ELF-1 (cell line): ENCODE measurements at regions not wholly inside any gene's neighbourhood (a gene's known extent, or its start where the extent isn't known, plus 50 kb on each side); places are given as distances from the start of the nearest gene placed in this dataset.

Experiments used
- DNase-seq: peaks from one replicate; pipeline ENCODE4 v3.0.0-alpha.2; 2016; ENCODE audit warnings: low read depth, low spot score

- DNase-seq = peak; percentile 30
These were observed 171.5 kb downstream of the MN1 start for GRCh38 chr22:27629908-27630673.

- peak; percentile 82 for DNase-seq
These were observed 170.8 kb downstream of the MN1 start for GRCh38 chr22:27630754-27631153.

GRCh38 chr22:27631641-27632040 is 169.9 kb downstream of the MN1 start:
- DNase-seq = no peak

- peak; percentile 85 for DNase-seq
These were observed 168.9 kb downstream of the MN1 start for GRCh38 chr22:27632451-27633295.

GRCh38 chr22:27633296-27633871 is 168.2 kb downstream of the MN1 start:
- DNase-seq = no peak

GRCh38 chr22:27634043-27634740 is 167.4 kb downstream of the MN1 start:
- DNase-seq = no peak

- DNase-seq = no peak
These were observed 166.1 kb downstream of the MN1 start for GRCh38 chr22:27635435-27635834.

- DNase-seq = no peak
These were observed 165.7 kb downstream of the MN1 start for GRCh38 chr22:27635852-27636251.

GRCh38 chr22:27636716-27637508 is 164.6 kb downstream of the MN1 start:
- peak; percentile 40 for DNase-seq

- DNase-seq = no peak
These were observed 164.0 kb downstream of the MN1 start for GRCh38 chr22:27637604-27638003.

- no peak for DNase-seq
These were observed 163.0 kb downstream of the MN1 start for GRCh38 chr22:27638329-27639233.

GRCh38 chr22:27639248-27640086 is 162.1 kb downstream of the MN1 start:
- DNase-seq = no peak

- DNase-seq = peak; percentile 27
These were observed 160.3 kb downstream of the MN1 start for GRCh38 chr22:27641049-27641795.

- peak; percentile 92 for DNase-seq
These were observed 159.3 kb downstream of the MN1 start for GRCh38 chr22:27642104-27642800.

GRCh38 chr22:27643907-27644306 is 157.6 kb downstream of the MN1 start:
- DNase-seq = no peak

GRCh38 chr22:27644566-27644965 is 157.0 kb downstream of the MN1 start:
- DNase-seq = no peak

- DNase-seq = no peak
These were observed 154.0 kb downstream of the MN1 start for GRCh38 chr22:27647540-27647939.

GRCh38 chr22:27648074-27648473 is 153.5 kb downstream of the MN1 start:
- no peak for DNase-seq
